ENCODE measurements at regions not wholly inside any gene's neighbourhood (a gene's known extent, or its start where the extent isn't known, plus 50 kb on each side); places are given as distances from the start of the nearest gene placed in this dataset.

DNA sequence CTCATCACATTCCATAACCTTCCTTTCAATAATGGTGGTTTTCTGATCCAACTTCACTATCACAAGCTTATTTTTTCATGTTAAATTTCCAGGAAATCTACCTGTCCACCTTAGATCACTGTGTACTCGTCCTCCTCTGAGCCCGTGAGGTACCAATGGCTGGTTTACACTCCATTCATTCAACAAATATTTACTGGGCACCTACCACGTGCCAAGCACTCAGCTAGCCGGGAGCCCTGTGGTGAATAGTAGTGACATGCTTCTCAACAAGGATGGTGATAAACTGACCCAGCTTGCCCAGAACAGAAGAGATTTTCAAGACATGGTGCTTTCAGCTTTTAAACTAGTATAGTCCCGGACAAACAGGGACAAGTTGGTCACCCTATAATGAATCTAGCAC, 98.2 kb downstream of the FAM204A start:
- TF ChIP-seq, protein P1, sequence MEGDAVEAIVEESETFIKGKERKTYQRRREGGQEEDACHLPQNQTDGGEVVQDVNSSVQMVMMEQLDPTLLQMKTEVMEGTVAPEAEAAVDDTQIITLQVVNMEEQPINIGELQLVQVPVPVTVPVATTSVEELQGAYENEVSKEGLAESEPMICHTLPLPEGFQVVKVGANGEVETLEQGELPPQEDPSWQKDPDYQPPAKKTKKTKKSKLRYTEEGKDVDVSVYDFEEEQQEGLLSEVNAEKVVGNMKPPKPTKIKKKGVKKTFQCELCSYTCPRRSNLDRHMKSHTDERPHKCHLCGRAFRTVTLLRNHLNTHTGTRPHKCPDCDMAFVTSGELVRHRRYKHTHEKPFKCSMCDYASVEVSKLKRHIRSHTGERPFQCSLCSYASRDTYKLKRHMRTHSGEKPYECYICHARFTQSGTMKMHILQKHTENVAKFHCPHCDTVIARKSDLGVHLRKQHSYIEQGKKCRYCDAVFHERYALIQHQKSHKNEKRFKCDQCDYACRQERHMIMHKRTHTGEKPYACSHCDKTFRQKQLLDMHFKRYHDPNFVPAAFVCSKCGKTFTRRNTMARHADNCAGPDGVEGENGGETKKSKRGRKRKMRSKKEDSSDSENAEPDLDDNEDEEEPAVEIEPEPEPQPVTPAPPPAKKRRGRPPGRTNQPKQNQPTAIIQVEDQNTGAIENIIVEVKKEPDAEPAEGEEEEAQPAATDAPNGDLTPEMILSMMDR (IDR thresholded peaks at IDR 0.05): no peak
- no peak for TF ChIP-seq EP300 (IDR thresholded peaks at IDR 0.05)

Data from stomach (tissue), 4 donors.